GM10248 (cell line): ENCODE measurements at regions not wholly inside any gene's neighbourhood (a gene's known extent, or its start where the extent isn't known, plus 50 kb on each side); places are given as distances from the start of the nearest gene placed in this dataset.

Experiments
- CTCF ChIA-PET: fragments of 300-600 bp; sonication (Branson Sonifier 250); formaldehyde crosslinking; extraction: SDS; loops from one replicate; lab custom pipeline; 2021; ENCODE audit warnings: antibody characterized with exemption; lab: Yijun Ruan, JAX
- POLR2A ChIA-PET: fragments of 350-650 bp; sonication (Branson Sonifier 250); formaldehyde crosslinking; extraction: SDS; loops from one replicate; lab custom pipeline; 2020; ENCODE audit warnings: antibody characterized with exemption; lab: Yijun Ruan, JAX
- DNase-seq: peaks from one replicate; pipeline ENCODE4 v3.0.0; 2012; ENCODE audit errors: extremely low spot score
- TF ChIP-seq, protein P1 (sequence below): IDR thresholded peaks from 2 replicates; pipeline ENCODE4 v1.5.1; 2012; ENCODE audit warnings: mild to moderate bottlenecking, low read depth; ENCODE audit errors: extremely low read depth, missing control alignments, control extremely low read depth

DNA sequence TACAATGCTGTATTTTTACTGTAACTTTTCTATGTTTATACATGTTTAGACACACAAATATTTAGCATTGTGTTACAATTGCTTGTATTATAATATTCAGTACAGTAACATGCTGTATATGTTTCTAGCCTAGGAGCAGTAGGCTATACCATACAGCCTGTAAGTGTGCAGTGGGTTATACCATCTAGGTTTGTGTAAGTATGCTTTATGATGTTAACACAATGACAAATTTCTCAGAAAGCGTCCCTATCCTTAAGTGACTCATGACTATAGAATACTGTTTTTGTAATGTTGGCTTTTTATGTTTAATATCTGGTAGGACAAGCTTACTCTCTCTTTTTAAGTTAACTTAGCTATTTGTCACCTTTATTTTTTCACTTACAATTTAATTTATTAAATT, 127.5 kb upstream of the THRB start:
- ChIA-PET CTCF (interaction anchor here (1.2 kb wide), 1 partner anchor 24 kb away, joined by 4 read pairs; no protein-coding TSS in a partner anchor), POLR2A (no interaction called here)
- no peak for DNase-seq
- TF ChIP-seq, protein P1, sequence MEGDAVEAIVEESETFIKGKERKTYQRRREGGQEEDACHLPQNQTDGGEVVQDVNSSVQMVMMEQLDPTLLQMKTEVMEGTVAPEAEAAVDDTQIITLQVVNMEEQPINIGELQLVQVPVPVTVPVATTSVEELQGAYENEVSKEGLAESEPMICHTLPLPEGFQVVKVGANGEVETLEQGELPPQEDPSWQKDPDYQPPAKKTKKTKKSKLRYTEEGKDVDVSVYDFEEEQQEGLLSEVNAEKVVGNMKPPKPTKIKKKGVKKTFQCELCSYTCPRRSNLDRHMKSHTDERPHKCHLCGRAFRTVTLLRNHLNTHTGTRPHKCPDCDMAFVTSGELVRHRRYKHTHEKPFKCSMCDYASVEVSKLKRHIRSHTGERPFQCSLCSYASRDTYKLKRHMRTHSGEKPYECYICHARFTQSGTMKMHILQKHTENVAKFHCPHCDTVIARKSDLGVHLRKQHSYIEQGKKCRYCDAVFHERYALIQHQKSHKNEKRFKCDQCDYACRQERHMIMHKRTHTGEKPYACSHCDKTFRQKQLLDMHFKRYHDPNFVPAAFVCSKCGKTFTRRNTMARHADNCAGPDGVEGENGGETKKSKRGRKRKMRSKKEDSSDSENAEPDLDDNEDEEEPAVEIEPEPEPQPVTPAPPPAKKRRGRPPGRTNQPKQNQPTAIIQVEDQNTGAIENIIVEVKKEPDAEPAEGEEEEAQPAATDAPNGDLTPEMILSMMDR = no peak

DNA sequence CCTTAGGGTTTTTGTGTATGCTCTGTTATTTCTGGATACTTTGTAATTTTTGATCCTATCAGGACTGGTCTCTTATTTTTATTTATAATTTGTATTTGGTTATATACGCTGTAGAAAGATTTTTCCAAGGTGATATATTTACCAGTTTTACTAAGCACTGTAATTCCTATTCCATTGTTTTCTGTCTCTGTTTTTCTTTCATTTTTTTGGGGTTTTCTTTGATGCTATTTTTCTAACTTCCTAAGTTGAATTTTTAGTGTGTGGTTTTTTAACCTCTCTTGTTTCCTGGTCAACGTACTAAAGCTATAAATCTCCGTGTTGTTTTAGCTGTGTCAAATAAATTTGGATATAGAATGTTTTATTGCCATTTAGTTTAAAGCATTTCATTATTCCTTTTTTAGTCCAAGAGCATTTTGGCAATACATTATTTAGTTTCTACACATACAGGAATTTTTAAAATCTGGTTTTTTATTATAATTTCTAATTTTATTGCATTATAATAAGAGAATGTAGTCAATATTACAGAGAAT, 128.1 kb upstream of the THRB start:
- DNase-seq = no peak
- TF ChIP-seq, protein P1 = no peak
- ChIA-PET POLR2A (no interaction called here), CTCF (no interaction called here)

DNA sequence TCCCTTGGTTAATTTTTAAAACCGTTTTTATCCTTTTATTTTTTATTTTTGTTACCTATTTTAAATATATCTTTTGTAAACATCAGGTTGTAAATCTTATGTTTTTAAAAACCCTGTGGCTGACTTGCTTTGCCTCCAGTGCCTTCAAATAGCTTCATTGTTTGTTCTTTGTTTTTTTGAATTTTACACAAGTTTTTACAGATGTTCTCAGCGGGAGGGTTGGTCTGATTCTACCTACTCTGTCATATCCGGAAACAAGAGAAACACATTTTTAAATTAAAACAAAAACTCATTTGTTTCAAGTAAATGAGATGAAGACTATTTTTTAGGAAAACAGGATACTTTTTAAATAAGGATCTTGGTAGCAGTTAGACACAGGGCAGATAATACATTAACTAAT, 129.0 kb upstream of the THRB start:
- TF ChIP-seq, protein P1 = no peak
- CTCF ChIA-PET = interaction anchor here (1.1 kb wide), 1 partner anchor 11 kb away, joined by 3 read pairs; no protein-coding TSS in a partner anchor
- POLR2A ChIA-PET = no interaction called here
- DNase-seq = no peak

DNA sequence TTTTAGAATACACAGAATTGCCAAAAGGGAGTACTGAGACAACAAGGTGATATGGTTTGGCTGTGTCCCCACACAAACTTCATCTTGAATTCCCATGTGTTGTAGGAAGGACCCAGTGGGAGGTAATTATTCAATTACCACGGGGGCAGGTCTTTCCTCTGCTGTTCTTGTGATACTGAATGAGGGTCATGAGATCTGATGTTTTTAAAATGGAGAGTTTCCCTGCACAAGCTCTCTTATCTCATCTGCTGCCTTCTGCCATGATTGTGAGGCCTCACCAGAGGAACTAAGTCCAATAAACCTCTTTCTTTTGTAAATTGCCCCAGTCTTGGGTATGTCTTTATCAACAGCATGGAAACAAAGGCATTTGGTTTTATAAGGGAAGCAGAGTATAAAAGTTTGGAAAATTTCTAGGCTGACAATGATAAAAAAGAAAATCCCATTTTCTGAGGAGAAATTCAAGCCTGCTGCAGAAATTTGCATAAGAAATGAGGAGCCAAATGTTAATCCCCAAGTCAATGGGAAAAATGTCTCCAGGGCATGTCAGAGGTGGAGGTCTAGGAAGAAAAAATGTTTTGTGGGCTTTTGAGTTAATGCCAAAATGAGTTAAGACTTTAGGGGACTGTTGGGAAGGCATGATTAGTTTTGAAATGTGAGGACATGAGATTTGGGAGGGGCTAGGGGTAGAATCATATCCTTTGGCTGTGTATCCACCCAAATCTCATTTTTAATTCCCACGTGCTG, 130.5 kb upstream of the THRB start:
- no peak for DNase-seq
- CTCF ChIA-PET = no interaction called here
- TF ChIP-seq, protein P1 = no peak
- POLR2A ChIA-PET = no interaction called here

DNA sequence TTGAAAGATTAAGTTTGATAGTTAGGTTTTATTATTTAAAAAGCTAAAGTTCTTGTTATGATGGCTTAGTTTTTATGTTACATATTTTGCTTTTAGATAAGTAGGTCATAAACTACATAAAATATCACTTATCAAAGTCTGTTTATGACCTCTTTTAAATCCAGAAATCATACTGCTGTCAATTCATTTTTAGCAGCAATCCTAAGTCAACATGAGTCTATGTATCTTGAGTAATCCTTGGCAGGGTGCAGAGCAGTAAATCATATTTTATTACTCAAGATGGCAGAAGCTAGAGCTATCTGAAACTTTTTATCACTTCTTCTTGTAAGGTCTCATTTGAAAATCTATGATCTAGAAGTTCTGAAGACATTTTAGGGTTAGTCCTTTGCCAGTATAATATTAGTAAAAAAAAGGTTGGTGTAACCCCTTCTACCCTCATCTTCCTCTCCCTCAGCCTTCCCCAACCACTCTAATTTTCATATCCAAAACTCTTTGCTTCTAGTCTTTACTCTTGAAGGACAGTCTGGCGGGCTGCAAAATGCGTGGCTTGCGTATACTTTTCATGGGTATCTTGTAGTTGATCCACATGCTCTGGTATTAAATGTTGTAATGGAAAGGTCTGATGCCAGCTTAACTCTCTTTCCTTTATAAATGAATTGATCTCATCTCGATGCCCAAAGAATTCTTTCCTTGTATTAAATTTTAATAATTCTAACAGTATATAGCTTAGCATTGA, 134.0 kb upstream of the THRB start:
- ChIA-PET CTCF (interaction anchor here (1.0 to 1.9 kb wide), 2 partner anchors 10 to 12 kb away, joined by 4 to 6 read pairs; no protein-coding TSS in a partner anchor), POLR2A (interaction anchor here (0.5 kb wide), 1 partner anchor 16 kb away, joined by 3 read pairs; no protein-coding TSS in a partner anchor)
- TF ChIP-seq, protein P1 = no peak
- DNase-seq = no peak

DNA sequence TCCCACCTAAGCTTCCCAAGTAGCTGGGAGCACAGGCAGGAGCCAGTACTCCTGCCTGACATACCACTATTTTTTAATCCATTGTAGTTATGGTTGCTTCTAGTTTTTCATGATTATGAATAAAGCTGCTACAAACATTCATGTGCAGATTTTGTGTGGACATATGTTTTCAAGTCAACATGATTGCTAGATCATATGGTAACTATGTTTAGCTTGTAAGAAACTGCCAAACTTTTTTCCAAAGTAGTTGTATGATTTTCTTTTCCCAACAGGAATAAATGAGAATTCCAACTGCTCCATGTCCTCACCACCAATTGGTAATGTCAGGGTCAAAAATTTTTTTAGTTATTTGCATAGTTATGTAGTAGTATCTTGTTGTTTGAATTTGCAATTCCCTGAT, 136.8 kb upstream of the THRB start:
- ChIA-PET CTCF (no interaction called here), POLR2A (no interaction called here)
- no peak for DNase-seq
- TF ChIP-seq, protein P1 = no peak
